22Rv1 (cell line): ENCODE measurements at regions not wholly inside any gene's neighbourhood (a gene's known extent, or its start where the extent isn't known, plus 50 kb on each side); places are given as distances from the start of the nearest gene placed in this dataset.

Experiments used
- CTCF ChIP-seq: fragments of 450-650 bp; IDR thresholded peaks from 2 replicates; pipeline ENCODE4 v1.5.1; 2017; ENCODE audit warnings: mild to moderate bottlenecking
- ZFX ChIP-seq: fragments of 450-650 bp; IDR thresholded peaks from 2 replicates; pipeline ENCODE4 v1.6.1; 2017; ENCODE audit warnings: antibody characterized with exemption, borderline replicate concordance

GRCh38 chr6:134447883-134448387, 130.0 kb upstream of the SGK1 start:
- TF ChIP-seq CTCF (no peak), ZFX (no peak)
